GM23338 (cell line): ENCODE measurements at regions not wholly inside any gene's neighbourhood (a gene's known extent, or its start where the extent isn't known, plus 50 kb on each side); places are given as distances from the start of the nearest gene placed in this dataset.

Source experiments
- CREB1 ChIP-seq: fragments of 250-450 bp; sonication (Bioruptor Pico); IDR thresholded peaks from 2 replicates; pipeline ENCODE4 v1.5.0; 2020; ENCODE audit warnings: low read depth, mild to moderate bottlenecking, moderate library complexity
- EZH2 ChIP-seq: fragments of 200-600 bp; sonication (generic); IDR thresholded peaks from one replicate; pipeline ENCODE4 v1.8.0; 2017; ENCODE audit warnings: antibody characterized with exemption, mild to moderate bottlenecking, low read depth; ENCODE audit not compliant: unreplicated experiment
- EZH2phosphoT487 ChIP-seq: fragments of 200-600 bp; sonication (generic); IDR thresholded peaks from one replicate; pipeline ENCODE4 v1.8.1; 2018; ENCODE audit warnings: antibody characterized with exemption; ENCODE audit not compliant: unreplicated experiment
- JUNB ChIP-seq: IDR thresholded peaks from one replicate; pipeline ENCODE4 v1.6.1; 2016; ENCODE audit warnings: antibody characterized with exemption; ENCODE audit not compliant: unreplicated experiment
- POLR2AphosphoS5 ChIP-seq: IDR thresholded peaks from 2 replicates; pipeline ENCODE4 v1.6.1; 2016; ENCODE audit warnings: antibody characterized with exemption, low read depth
- ZNF331 ChIP-seq: fragments of 250-450 bp; sonication (Bioruptor Pico); IDR thresholded peaks from 2 replicates; pipeline ENCODE4 v1.5.0; 2020; ENCODE audit warnings: low read depth, mild to moderate bottlenecking, moderate library complexity
- TF ChIP-seq, protein P1 (sequence below), 2 experiments: fragments of 200-600 bp in 1 of 2; sonication (generic) in 1 of 2; conservative IDR thresholded peaks; 2 replicates each; pipeline versions ENCODE4 v1.5.1 to v1.6.1; 2016 to 2017; ENCODE audit warnings: antibody characterized with exemption in 2 of 2, low read depth in 2 of 2, mild to moderate bottlenecking in 2 of 2, moderate library complexity in 1 of 2
- TF ChIP-seq, protein P2 (sequence below): IDR thresholded peaks from one replicate; pipeline ENCODE4 v1.6.1; 2018; ENCODE audit warnings: antibody characterized with exemption; ENCODE audit not compliant: unreplicated experiment
- TF ChIP-seq, protein P3 (sequence below): IDR thresholded peaks from 2 replicates; pipeline ENCODE4 v1.6.1; 2016; ENCODE audit warnings: antibody characterized with exemption

DNA sequence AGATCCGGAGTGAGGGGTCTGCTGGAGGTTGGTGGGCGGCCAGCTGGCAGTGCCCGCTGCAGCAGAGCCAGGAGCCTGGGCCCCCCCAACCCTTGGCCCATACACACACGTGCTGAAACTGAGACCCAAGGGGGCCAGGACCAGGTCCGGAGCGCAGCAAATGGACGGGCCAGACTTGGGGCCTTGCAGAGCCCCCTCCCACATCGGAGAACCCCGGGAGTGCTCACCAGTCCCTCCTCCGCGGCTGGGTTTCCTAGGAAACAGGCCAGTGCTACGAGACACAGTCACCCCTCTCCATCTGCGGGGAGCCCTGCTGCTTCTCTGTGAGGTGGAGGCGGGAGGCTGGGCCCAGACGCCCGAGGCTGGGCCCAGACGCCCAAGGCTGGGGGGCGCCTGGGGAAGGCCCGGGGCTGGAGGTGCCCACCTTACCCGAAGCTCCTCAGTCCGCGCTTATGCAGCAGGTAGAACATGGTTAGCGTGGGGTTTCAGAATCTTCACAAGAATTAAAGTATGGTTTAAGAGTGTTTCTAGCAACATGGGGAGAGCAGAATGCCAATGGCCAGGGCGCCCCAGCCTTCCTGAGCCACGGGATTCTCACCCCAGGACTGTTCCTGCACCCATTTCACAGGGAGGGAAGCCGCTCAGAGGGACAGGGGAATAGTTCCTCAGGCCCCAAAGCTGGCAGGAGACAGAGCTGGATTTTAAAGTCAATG, 135.0 kb upstream of the PRR20G start:
- TF ChIP-seq, protein P1, sequence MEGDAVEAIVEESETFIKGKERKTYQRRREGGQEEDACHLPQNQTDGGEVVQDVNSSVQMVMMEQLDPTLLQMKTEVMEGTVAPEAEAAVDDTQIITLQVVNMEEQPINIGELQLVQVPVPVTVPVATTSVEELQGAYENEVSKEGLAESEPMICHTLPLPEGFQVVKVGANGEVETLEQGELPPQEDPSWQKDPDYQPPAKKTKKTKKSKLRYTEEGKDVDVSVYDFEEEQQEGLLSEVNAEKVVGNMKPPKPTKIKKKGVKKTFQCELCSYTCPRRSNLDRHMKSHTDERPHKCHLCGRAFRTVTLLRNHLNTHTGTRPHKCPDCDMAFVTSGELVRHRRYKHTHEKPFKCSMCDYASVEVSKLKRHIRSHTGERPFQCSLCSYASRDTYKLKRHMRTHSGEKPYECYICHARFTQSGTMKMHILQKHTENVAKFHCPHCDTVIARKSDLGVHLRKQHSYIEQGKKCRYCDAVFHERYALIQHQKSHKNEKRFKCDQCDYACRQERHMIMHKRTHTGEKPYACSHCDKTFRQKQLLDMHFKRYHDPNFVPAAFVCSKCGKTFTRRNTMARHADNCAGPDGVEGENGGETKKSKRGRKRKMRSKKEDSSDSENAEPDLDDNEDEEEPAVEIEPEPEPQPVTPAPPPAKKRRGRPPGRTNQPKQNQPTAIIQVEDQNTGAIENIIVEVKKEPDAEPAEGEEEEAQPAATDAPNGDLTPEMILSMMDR (conservative IDR thresholded peaks at IDR 0.05; ENCODE audit: low read depth in 2 of 2): no peak
- TF ChIP-seq EZH2 (no peak), POLR2AphosphoS5 (no peak), JUNB (no peak), CREB1 (no peak), EZH2phosphoT487 (no peak), ZNF331 (CRISPR knock-in tag) (no peak)
- TF ChIP-seq, protein P2, sequence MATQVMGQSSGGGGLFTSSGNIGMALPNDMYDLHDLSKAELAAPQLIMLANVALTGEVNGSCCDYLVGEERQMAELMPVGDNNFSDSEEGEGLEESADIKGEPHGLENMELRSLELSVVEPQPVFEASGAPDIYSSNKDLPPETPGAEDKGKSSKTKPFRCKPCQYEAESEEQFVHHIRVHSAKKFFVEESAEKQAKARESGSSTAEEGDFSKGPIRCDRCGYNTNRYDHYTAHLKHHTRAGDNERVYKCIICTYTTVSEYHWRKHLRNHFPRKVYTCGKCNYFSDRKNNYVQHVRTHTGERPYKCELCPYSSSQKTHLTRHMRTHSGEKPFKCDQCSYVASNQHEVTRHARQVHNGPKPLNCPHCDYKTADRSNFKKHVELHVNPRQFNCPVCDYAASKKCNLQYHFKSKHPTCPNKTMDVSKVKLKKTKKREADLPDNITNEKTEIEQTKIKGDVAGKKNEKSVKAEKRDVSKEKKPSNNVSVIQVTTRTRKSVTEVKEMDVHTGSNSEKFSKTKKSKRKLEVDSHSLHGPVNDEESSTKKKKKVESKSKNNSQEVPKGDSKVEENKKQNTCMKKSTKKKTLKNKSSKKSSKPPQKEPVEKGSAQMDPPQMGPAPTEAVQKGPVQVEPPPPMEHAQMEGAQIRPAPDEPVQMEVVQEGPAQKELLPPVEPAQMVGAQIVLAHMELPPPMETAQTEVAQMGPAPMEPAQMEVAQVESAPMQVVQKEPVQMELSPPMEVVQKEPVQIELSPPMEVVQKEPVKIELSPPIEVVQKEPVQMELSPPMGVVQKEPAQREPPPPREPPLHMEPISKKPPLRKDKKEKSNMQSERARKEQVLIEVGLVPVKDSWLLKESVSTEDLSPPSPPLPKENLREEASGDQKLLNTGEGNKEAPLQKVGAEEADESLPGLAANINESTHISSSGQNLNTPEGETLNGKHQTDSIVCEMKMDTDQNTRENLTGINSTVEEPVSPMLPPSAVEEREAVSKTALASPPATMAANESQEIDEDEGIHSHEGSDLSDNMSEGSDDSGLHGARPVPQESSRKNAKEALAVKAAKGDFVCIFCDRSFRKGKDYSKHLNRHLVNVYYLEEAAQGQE: no peak
- TF ChIP-seq, protein P3, sequence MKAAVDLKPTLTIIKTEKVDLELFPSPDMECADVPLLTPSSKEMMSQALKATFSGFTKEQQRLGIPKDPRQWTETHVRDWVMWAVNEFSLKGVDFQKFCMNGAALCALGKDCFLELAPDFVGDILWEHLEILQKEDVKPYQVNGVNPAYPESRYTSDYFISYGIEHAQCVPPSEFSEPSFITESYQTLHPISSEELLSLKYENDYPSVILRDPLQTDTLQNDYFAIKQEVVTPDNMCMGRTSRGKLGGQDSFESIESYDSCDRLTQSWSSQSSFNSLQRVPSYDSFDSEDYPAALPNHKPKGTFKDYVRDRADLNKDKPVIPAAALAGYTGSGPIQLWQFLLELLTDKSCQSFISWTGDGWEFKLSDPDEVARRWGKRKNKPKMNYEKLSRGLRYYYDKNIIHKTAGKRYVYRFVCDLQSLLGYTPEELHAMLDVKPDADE: no peak
